Gastroesophageal sphincter (tissue), 4 donors: ENCODE measurements at regions not wholly inside any gene's neighbourhood (a gene's known extent, or its start where the extent isn't known, plus 50 kb on each side); places are given as distances from the start of the nearest gene placed in this dataset.

Experiments
- ATAC-seq: fragments of 150-250 bp; one replicate; pipeline ENCODE4 v1.9.1; 2016; ENCODE audit warnings: mild to moderate bottlenecking, moderate library complexity
- H3K27ac ChIP-seq, 4 donors: fragments of 200-600 bp; sonication (generic) in 3 of 4; 1 replicate in 3 of 4; 2 replicates in 1 of 4; pipeline ENCODE4 v1.5.1; 2016 to 2019
- H3K27me3 ChIP-seq: fragments of 200-600 bp; sonication (generic); one replicate; pipeline ENCODE4 v1.5.1; 2019
- H3K36me3 ChIP-seq, 2 donors: fragments of 200-600 bp; sonication (generic); one replicate each; pipeline ENCODE4 v1.5.1; 2019; ENCODE audit warnings: control low read depth in 1 of 2
- H3K4me1 ChIP-seq, 3 donors: fragments of 200-600 bp; sonication (generic); 1 replicate in 2 of 3; 2 replicates in 1 of 3; pipeline ENCODE4 v1.5.1; 2016 to 2019; ENCODE audit warnings: control low read depth in 2 of 3
- H3K4me3 ChIP-seq, 2 donors: fragments of 200-600 bp; sonication (generic); one replicate each; pipeline ENCODE4 v1.5.1; 2019; ENCODE audit warnings: mild to moderate bottlenecking in 1 of 2, moderate library complexity in 1 of 2
- H3K9me3 ChIP-seq, 3 donors: fragments of 200-600 bp; sonication (generic); one replicate each; pipeline ENCODE4 v1.5.1; 2017 to 2019; ENCODE audit warnings: control low read depth in 2 of 3
- EP300 ChIP-seq: sonication (generic); formaldehyde crosslinking; IDR thresholded peaks from one replicate; pipeline ENCODE4 v1.6.1; 2017; ENCODE audit warnings: antibody characterized with exemption, mild to moderate bottlenecking
- POLR2A ChIP-seq, 2 donors: fragments of 450-650 bp; IDR thresholded peaks; one replicate each; pipeline ENCODE4 v1.6.1; 2017; ENCODE audit warnings: antibody characterized with exemption in 2 of 2, mild to moderate bottlenecking in 2 of 2, moderate library complexity in 1 of 2
- POLR2AphosphoS5 ChIP-seq: sonication (generic); formaldehyde crosslinking; IDR thresholded peaks from one replicate; pipeline ENCODE4 v1.6.1; 2017; ENCODE audit warnings: antibody characterized with exemption
- whole genome bisulfite sequencing, 2 donors: methylation state at CpG; one replicate each; pipeline ENCODE4 v1.1.5; 2018; ENCODE audit warnings: low coverage in 1 of 2; 5-methylcytosine and 5-hydroxymethylcytosine counted together
- TF ChIP-seq, protein P1 (sequence below), 4 experiments: fragments of 200-600 bp in 2 of 4; fragments of 450-650 bp in 2 of 4; sonication (generic) in 1 of 4; IDR thresholded peaks; one replicate each; pipeline ENCODE4 v1.5.1; 2017 to 2019; ENCODE audit warnings: antibody characterized with exemption in 4 of 4, mild to moderate bottlenecking in 2 of 4, moderate library complexity in 2 of 4

DNA sequence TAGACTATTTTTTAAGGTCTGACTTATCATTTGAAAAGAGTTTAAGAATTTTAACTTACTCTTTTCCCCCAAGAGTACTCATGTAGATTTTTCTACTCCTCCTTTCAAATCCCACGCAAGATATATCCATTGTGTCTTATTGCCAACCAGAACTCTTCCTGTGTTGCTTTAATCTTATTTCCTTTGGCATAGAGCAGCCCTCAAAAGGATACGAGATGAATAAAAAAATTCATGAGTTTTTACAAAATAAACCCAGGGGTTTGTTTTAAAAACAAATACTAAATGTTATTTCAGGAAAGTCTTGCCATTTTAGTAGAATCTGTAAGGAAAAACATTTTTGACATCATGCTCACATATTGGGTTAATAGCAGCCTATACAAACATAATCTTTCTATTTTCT is 543.2 kb upstream of the CXADR start:
- Histone ChIP-seq H3K27me3 (no peaks in the 10 kb centered on the region), H3K27ac (no peak overlapping the region), H3K4me1 (no peaks in the 10 kb centered on the region), H3K9me3 (peaks cover 0 to 19% (median 0%) of the 10 kb centered on the region in 3 donors), H3K4me3 (no peak overlapping the region), H3K36me3 (no peaks in the 10 kb centered on the region)
- WGBS, 2 donors, result 44 to 75% methylated on average over 2 of the region's 2 CpGs
- TF ChIP-seq EP300 (no peak), POLR2AphosphoS5 (no peak), POLR2A (IDR thresholded peaks at IDR 0.05) (no peak)
- TF ChIP-seq, protein P1, sequence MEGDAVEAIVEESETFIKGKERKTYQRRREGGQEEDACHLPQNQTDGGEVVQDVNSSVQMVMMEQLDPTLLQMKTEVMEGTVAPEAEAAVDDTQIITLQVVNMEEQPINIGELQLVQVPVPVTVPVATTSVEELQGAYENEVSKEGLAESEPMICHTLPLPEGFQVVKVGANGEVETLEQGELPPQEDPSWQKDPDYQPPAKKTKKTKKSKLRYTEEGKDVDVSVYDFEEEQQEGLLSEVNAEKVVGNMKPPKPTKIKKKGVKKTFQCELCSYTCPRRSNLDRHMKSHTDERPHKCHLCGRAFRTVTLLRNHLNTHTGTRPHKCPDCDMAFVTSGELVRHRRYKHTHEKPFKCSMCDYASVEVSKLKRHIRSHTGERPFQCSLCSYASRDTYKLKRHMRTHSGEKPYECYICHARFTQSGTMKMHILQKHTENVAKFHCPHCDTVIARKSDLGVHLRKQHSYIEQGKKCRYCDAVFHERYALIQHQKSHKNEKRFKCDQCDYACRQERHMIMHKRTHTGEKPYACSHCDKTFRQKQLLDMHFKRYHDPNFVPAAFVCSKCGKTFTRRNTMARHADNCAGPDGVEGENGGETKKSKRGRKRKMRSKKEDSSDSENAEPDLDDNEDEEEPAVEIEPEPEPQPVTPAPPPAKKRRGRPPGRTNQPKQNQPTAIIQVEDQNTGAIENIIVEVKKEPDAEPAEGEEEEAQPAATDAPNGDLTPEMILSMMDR (IDR thresholded peaks at IDR 0.05), result no peak
- ATAC-seq, result no peak

DNA sequence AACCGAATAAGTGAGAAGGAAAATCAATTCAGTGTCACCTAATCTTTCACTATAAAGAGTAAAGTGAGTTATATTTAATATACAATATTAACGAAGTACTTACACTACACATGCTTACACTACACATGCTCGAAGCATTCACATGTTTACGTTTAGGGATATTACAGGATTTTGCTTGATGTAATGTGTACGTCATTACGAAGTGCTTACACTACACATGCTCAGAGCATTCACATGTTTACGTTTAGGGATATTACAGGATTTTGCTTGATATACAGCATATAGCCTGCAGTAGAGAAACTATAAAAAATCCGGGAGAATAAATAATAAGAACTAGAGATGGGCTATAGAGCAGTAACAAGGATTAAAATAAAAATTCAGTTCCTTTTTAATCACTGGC is 538.8 kb upstream of the CXADR start:
- TF ChIP-seq, protein P1 (IDR thresholded peaks at IDR 0.05), result no peak
- TF ChIP-seq POLR2A (IDR thresholded peaks at IDR 0.05), result no peak
- TF ChIP-seq EP300, result no peak
- TF ChIP-seq POLR2AphosphoS5, result no peak
- H3K27me3 ChIP-seq, result no peaks in the 10 kb centered on the region
- H3K9me3 ChIP-seq, result no peaks in the 10 kb centered on the region
- no peak overlapping the region for H3K4me3 ChIP-seq
- WGBS, 2 donors, result 55 to 72% methylated on average over 8 of the region's 8 CpGs
- no peak for ATAC-seq
- H3K36me3 ChIP-seq, result no peaks in the 10 kb centered on the region
- peaks cover 0 to 14% (median 0%) of the 10 kb centered on the region in 3 donors for H3K4me1 ChIP-seq
- H3K27ac ChIP-seq, result no peak overlapping the region

DNA sequence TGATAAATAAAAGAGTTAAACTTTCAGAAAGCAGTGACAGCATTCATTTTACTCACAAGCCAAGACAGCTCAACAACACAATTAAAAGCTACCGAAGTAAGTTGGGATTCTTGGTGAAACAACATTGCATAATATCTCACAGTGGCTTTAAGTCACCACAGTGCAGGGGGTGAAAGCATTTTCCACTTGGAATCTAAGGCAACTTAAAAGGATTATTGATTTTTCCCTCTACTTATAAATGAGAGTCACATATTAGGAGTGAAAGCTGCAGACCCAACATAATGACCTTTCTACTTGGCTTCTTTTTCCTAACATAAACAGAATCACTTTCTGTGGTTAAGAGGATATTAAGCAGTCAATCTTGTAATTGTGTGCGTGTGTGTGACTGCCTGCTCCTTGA is 536.6 kb upstream of the CXADR start:
- no peak for ATAC-seq
- H3K36me3 ChIP-seq, result no peaks in the 10 kb centered on the region
- peaks cover 0 to 14% (median 0%) of the 10 kb centered on the region in 3 donors for H3K4me1 ChIP-seq
- TF ChIP-seq, protein P1 (IDR thresholded peaks at IDR 0.05), result no peak
- no peak for TF ChIP-seq POLR2AphosphoS5
- no peak for TF ChIP-seq EP300
- TF ChIP-seq POLR2A (IDR thresholded peaks at IDR 0.05), result no peak
- WGBS, 2 donors, result 11 to 14% methylated on average over 2 of the region's 2 CpGs
- H3K4me3 ChIP-seq, result no peak overlapping the region
- no peaks in the 10 kb centered on the region for H3K27me3 ChIP-seq
- H3K27ac ChIP-seq, result no peak overlapping the region
- H3K9me3 ChIP-seq, result no peaks in the 10 kb centered on the region

DNA sequence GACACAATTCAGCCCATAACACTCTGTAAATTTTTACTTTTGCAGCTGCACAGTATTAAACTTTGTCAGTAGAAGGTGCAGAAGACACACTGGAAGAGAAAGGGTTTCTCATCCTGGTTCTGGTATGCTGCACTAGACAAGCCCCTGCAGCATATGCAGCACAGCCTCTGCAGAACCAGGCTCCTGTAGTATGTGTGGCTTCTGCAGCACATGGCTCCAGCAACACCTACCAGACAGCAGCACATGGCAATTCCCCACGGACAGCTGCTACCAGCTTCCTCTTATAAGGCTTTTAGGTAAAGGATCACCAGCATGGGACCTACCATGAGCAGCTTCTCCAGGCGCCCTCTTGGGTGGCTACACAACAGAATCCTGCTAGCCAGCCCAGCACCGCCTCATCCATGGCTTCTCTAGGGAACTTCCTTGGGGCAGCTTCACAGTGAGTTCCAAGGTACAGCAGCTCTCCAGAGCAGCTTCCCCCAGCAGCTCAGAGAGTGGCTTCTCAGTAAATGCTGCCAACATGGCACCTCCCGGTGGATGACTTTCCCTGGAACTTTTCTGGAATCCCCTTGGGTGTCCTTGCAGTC is 534.4 kb upstream of the CXADR start:
- H3K27me3 ChIP-seq, result no peaks in the 10 kb centered on the region
- H3K36me3 ChIP-seq, result no peaks in the 10 kb centered on the region
- H3K9me3 ChIP-seq, result no peaks in the 10 kb centered on the region
- 78% methylated on average over 3 of the region's 4 CpGs; no CpG with 5 or more reads in 1 of the 2 donors for WGBS, 2 donors
- ATAC-seq, result no peak
- H3K4me1 ChIP-seq, result peaks cover 0 to 14% (median 0%) of the 10 kb centered on the region in 3 donors
- no peak overlapping the region for H3K4me3 ChIP-seq
- TF ChIP-seq POLR2A (IDR thresholded peaks at IDR 0.05) (no peak), POLR2AphosphoS5 (no peak), EP300 (no peak)
- TF ChIP-seq, protein P1 (IDR thresholded peaks at IDR 0.05), result no peak
- H3K27ac ChIP-seq, result no peak overlapping the region

DNA sequence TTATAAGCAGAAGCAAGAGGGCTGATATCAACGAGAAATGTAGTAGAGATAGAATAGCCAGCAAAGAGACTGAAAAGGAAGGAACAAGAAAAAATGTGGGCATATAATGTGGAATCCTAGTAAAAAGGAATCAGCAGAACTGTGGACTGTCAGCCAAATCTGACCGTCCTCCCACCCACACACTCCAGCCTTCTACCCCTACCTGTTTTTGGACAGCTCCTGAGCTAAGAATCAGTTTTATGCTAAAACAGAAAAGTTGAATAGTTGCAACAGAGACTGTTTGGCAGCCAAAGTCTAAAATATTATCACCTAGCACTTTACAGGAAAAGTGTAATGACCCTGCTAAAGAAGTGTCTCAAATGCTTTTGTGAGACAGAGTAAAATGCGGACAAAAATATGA is 533.3 kb upstream of the CXADR start:
- WGBS, 2 donors, result 81 to 85% methylated on average over 2 to 3 of the region's 3 CpGs
- no peak for ATAC-seq
- TF ChIP-seq POLR2AphosphoS5, result no peak
- TF ChIP-seq, protein P1 (IDR thresholded peaks at IDR 0.05), result no peak
- no peak for TF ChIP-seq POLR2A (IDR thresholded peaks at IDR 0.05)
- Histone ChIP-seq H3K27me3 (no peaks in the 10 kb centered on the region), H3K36me3 (no peaks in the 10 kb centered on the region), H3K27ac (no peak overlapping the region), H3K9me3 (no peaks in the 10 kb centered on the region), H3K4me1 (peaks cover 0 to 14% (median 0%) of the 10 kb centered on the region in 3 donors), H3K4me3 (no peak overlapping the region)
